Left renal pelvis (tissue), 4 donors: ENCODE measurements at regions not wholly inside any gene's neighbourhood (a gene's known extent, or its start where the extent isn't known, plus 50 kb on each side); places are given as distances from the start of the nearest gene placed in this dataset.

Experiments used
- DNase-seq, 4 donors: peaks; one replicate each; pipeline ENCODE4 v3.0.0-alpha.2; 2013; ENCODE audit warnings: low read depth in 4 of 4, low spot score in 3 of 4

DNA sequence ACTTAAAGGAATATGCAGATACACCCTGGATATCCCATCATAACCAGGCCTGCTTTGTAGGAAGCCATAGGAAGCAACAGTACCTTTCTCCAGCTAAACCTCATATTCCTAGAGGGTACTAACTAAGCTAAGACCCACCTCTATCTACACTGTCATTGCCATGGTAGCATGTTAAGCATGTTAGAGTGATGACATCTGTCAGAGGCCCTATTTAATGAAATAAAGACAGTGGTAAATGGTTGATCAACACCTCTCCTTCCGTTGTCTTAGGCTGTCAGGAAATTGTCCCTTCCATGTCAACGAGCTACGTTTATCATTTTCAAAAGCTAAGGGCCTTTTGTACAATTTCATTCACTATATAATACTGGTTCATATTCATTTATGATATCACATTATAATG lies 251.1 kb upstream of the PSMD7 start:
- DNase-seq = no peak

DNA sequence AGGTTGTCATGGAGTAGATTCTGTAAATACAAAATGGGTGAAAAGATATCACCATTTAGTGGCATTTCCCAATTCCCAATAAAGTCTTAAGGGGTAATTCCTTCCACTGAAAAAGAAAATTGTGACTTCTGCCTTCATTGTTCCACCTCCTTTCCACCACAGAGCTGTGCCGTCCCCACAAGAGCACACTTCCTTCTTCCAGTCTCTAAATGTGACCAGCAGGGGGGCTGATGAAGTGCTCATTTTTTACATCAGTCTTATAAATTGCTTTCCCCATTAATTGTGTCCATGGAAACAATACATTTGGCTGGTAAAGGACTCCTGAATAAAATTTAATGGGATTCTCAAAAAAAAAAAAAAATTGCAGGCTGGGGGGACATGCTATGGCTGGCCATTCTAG lies 260.8 kb upstream of the PSMD7 start:
- DNase-seq = no peak

DNA sequence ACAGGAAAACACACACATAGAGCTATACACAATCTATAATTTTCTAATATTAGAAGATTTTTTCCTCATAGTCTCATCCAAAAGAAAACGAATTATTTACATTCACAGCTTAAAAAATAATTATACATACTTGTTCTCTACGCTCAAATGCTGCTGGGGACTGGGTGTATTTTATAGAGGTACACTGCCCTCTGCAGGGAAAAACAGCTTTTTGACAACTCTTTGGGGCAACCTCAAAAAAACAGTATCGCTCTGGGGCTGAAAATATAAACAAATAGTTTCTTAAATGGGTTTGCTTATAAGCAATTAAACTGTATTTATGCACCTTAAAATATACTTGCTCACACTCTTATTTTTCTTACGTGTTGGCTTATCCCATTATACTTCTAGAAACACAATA lies 261.8 kb upstream of the PSMD7 start:
- no peak for DNase-seq

DNA sequence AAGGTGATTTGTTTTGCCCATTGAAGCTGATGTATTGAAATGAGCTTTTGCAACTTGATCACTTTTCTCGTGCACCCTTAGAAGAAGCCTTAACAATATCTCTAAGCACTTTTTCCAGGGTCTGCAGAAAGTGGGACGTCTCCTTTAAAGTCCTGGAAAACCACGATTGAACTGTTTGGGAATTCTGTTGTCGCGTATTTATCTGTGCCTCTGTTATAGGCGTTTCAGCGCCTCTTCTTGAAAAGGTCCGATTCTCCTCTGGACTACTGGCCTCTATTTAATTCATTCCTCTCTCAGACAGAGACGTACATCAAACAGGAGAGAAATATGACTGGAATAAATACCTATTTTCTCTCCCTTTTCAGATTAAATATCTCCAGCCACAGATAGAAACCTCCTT lies 262.4 kb upstream of the PSMD7 start:
- DNase-seq = no peak

DNA sequence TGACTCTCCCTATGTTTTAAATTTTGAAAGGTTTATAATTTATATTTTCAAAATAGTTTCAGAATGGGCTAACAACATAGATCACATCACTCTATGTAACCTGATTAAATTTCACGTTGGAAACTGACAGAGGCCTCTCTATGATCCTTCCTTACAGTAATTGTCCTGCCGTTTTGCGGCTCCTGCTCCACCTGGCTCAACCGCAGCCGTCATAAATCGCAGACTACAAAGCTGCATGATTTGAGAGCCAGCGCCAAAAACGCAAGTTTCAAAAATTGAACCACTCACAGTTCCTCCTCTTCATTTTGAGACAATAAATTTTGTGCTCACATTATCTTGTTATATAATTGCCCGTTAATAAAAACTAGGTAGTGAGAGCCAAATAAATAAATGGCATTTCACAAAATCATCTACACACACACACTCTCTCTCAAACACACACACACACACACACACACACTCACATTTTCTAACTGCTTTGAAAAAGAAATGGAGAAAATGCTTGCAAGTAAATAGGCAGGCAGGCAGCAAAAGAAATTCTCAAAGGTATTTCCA lies 263.1 kb upstream of the PSMD7 start:
- no peak for DNase-seq

DNA sequence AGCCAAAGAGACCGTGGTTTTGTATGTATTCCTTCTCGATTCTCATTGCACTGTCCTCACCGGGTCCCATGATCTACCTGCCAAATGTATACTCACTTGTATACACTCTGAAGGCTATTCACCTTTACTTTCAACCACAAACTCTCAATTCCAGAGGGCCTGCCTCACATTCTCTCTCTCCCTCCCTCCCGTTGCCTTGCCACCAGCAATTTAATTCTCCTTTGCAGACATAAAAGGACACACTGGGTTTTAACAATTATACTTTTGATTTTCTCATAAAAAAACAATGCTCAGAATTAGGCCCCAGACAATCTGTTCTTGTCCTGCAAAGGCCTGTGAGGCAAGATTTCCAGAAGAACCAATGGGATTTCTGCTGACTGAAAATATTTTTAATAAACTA lies 265.1 kb upstream of the PSMD7 start:
- no peak for DNase-seq

DNA sequence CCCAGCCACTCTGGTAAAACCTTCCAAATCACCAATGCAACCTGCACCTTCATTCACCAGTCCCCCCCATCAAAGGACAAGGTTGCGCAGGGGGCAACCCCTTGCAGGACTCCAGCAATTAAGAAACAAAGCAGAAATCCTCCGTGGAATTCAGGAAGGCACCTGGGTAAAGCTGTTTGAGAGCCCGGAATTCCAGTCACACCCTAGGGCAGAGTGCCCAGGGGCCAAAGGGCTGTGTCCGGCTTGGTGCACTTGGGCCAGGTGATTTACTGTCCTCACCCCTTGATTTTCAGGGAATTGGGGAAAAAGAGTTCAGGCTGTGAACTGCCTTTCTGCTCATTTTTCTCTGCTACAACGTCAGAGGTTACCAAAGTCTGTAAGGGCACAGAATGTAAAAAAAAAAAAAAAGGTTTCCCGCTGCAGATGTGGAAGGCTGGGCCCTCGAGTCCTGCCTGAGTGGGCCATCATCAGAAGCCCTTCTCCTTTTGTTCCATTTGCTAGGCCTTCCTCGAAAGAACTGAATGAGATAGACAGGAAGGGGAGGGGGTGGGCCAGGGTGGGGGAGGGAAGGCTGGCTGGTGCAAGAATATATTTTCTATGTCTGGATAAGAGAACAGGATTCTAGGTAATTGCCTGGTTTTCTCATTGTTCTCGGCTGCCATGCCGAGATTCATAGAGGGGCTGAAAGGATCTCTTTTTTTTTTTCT lies 266.5 kb upstream of the PSMD7 start:
- no peak for DNase-seq

DNA sequence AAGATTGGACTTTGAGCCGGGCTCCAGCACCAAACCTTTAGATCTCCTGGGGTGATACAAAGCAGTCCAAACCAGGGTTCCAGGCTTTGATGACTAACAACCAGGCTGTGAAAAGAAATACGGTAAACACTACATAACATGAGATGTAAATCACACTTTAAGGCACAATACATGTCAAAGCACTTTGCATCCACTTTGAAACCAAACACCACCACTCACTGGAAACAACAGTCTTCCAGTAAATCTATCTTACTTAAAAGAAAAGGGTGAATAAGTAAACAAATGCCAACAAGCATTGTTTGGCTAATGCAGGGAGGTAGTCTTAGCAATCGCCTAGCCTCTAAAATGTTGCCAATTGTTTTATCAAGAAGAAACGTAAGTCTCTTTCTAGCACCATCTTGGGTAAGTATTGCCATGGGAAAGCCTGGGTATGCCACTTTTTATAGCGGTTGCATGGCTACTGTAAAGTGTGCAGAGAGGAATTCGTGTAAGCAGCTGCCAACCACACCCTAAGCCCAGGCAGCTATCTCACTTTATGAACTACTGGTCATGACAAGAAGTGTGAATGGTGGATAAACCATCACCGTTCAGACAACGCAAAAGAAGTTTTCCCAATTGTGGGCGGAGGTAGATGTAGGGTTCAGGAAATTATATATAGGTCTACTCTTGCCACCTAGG lies 267.4 kb upstream of the PSMD7 start:
- no peak for DNase-seq

DNA sequence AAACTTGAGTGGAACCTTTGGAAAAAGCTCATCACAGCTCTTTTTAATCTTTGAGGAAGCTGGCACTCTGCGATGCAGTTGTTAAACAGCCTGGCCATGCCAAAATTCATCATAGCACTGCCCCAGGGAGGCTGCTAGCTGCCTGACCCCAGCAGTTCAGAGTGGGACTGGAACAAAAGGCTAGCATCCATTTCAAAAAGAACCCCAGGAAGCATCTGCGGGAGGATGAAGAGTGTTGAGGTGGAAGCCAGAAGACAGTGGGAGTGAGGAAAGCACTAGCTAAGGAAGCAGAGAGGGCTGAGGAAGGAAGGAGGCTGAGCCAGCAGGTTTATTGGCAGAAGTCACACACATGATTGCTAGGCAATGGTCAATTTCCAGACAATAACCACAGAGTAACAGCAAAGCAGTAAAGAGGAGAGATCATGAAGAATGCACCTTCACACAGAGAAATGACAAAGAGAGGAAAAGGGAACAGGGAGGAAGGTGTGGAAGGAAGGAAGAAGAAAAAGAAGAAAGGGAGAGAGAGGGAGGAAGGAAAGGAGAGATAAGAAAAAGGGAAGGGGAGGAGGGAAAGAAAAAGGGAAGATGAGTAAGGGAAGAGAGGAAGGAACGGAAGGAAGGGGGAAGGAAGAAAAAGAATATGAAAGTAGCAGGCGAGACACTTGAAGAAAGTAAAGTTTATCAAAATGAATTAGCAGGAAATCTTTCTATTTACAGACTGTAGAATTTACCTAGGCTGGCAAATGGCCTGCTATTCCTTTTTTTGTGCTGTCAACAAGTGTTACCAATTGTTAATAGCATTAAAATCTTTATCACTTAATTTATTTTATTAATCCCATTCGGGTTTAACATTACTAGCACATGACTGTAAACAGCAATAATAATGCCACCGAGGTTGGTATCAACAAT lies 270.0 kb upstream of the PSMD7 start:
- DNase-seq = no peak

DNA sequence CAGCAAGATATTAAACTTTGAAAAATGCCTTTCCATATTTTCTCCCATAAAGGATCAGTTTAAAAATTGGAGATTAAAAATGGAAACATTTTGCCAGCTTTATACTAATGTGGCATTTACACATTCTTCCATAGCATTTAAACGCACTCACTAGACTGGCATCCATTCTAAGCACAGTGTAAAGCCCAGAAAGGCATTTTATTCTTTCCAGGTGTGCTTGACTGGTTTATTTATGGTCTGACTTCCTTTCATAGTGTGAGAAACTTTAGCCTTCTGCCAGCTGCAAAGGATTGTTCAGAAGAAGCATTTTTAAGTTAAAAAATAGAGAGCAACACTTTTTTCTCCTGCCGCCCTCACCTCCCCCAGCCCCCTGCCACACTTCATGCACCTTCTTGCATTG lies 271.7 kb upstream of the PSMD7 start:
- no peak for DNase-seq

DNA sequence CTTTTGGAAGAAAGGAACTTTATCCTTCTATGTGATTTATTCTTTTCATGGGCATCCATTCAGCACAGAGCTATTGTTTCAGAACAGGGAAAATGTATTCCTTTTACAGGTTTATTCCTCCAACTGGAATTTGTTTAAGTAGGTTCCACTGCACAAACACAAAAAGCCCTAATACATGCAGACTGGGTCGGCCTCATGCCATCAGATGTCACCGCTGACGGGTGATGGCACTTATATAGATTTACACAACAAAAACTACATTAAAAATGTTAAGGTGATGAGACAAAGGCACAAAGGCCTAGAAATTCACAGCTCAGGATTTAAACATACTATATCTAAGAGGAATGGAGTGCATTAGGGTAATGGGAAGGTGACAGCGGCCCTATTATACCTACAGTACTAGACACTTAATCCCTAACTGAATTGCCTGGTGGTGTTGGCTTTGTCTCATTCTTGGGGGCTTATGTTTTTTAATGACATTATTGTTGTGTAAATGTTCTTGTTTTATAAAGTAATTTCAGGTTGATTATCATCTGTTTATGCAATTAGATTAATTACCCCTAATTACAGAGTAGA lies 276.4 kb upstream of the PSMD7 start:
- DNase-seq = no peak

DNA sequence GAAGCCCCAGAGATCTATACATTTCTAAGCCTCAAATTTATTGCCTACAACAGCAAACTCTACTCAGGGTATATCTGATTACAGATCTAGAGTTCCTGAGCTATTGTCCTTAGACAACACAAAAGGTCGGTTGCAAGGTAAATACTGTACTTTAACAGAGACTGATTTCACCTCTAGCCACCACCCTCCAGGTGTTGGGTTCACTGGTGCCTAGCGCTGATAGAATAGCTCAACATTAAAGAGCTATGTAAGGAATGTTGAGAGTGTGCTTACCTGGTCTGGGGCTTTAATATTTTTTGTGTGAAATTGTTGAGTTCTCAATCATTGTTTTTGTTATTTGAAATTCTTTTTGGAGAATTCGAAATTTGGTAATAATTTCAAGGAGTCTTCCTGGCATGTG lies 277.0 kb upstream of the PSMD7 start:
- DNase-seq = no peak

DNA sequence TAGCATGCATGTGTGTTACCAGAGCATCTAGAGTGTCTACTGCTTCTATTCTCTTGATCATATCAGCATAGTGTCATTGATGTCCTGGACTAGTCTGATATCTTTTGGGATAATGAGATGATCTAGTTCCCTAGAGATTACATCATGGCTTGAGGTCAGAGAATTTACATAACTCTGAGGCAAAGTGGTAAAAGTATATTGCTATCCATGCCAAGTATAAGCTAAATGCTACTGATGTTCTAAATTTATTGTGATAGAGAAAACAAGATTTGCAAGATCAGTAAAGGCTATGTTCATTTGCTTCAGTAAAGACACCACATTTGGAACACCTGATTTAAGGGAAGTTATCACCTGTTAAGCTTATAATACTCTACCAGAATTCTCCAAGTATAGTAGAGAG lies 280.7 kb upstream of the PSMD7 start:
- DNase-seq = no peak

DNA sequence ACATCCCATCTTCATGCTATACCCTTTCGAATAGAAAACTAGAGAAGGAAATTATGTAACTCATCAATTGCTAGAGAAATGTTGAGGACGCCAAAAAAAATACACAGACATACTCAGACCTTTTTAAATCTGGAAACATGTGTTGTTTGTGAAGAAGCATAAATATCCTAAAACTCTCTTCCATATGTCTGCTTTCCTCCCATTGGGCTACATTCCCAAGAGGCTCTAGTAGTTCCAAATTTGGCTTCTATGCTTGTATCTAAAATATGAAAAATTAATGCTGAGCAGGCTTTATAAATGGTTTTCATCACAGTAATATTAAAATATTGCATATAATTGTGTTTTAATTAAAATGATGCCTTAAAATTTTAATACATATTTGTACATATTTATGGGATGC lies 297.9 kb upstream of the PSMD7 start:
- DNase-seq = no peak

DNA sequence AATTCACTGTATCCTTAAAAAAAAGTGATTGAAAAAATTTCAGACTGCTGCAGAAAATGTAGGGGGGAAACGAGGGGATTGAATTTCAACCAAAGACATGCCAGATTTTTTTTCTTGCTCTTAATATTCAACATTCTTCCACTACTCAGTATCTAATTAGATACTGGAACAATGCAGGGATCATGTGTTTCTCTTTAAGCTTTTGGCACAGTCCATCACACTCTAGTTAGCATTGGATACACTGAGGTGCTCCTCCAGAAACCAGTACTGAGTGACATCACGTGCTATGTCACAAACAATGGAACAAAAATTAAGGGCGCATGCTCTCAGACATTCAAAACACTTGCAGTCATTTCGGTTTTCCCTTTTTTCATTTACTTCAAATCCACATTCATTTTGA lies 298.6 kb upstream of the PSMD7 start:
- no peak for DNase-seq

DNA sequence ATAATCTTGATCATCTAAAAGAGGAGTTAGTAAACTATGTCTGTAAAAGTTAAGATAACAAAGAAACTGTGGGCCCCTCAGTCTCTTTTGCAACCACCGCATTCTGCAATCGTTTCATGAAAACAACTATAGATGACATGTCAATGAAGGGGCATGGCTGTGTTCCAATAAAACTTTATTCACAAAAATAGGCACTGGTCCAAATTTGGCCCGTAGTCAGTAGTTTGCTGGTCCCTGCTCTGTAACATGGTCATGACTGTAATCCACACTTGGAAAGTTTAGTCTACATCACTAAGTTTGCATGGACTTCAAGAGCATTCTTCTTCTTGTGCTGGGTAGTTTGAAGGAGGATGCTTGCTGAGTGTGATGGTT lies 299.3 kb upstream of the PSMD7 start:
- no peak for DNase-seq

DNA sequence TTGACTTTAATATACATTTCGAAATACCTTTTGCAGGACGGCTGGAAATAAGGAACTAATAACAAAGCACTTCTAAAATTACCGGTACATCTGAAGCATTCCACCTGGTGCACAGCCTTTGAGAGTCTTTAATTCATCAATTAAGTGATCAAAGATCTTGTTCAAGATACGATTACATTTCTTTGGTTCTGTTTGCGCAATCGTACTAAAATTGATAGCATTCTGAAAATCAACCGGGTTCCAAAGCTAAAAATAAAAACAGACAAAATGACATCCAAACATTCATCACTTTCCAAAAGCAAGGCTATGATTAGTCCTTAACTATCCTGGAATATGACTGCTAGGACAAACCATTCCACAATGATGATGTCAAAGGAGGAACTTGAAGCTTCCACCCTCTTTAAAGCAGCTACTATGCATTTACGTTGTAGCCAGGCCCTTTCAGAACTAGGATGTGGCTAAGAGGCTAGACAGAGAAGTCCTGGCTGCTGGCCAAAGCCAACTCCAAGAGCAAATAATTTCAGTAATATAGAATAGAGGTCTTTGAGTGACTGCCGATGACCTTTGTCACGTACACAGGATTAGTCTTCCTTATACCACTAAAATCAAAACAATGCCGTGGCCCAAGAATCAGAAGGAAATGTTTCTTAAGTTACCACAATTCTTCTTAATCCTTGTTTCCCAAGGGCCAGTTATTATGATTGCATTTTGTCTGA lies 299.8 kb upstream of the PSMD7 start:
- no peak for DNase-seq

DNA sequence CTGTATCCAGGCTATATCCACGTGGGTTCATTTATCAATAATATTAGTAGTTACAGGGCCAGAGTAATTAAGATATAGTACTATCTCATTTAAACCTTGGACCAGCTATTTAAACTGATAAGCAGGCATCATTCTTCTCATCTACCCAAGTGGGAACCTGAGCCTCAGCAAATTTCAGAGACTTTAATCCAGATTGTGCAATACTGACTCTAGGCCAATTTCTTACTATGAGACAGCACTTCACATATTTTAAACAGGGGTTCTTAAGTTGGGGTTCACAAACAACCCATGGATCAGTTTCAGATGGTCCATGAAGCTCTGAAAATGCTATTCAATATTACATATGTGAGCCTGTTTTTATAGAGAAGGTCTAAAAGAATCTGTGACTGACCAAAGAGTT lies 302.7 kb upstream of the PSMD7 start:
- DNase-seq = no peak

DNA sequence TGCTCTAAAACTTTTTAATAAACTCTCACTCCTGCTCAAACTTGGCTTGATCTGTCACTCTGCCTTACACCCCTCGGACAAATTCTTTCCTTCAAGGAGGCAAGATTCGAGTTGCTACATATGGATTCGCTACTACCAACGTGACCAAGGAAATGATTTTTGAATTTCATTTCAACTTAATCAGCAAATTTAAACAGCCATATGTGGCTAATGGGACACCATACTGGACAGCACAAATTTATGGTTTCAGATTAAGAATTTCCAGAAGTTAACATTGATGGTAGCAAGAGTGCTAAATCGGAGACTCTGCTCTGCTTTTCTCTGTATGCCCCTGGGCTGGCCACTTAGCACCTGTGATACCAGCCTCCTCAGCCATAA lies 318.2 kb upstream of the PSMD7 start:
- DNase-seq = no peak

DNA sequence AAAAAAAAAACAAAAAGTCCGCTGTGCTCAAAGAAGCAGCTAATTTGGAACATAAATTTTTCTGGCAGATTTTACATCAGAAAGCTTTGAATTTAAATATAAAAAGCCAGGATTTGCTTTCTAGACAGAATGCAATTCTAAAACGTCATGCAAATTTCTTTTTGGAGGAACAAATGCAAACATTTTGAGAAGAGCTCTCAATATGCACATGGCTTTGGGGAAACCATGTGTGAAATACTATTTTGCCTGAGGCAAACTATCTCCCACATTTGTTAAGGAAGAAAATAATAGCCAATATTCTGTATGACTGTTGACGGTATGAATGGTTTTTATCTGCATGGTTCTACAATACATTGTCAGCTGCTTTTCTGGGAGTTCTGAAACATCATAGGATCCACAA lies 320.0 kb upstream of the PSMD7 start:
- no peak for DNase-seq

DNA sequence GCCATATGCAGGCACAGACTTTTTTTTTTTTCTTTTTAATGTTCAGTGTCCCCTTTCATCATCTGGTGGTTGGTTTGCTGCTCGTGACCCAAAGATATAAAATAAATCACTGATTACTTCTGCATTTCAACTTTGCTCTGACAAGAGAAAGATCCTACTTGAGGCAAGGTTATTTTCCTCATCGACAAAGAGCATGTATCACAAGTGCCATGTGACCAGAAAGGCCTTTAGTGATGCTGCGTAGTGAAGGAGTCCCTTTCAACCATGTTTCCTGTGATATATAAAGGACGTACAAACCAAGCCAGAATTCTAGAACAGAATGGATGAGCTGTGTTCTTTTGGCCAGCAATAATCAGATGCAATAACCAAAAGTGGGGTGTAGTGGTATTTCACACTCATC lies 323.4 kb upstream of the PSMD7 start:
- DNase-seq = no peak
